A673 (cell line): ENCODE measurements at regions not wholly inside any gene's neighbourhood (a gene's known extent, or its start where the extent isn't known, plus 50 kb on each side); places are given as distances from the start of the nearest gene placed in this dataset.

ENCODE experiments used
- CTCF ChIP-seq: fragments of 300-800, 200-600 bp; sonication (generic); conservative IDR thresholded peaks from 2 replicates; pipeline ENCODE4 v1.5.1; 2017; ENCODE audit warnings: low read depth, mild to moderate bottlenecking, antibody characterized with exemption, low read length, moderate library complexity, mixed read lengths
- EZH2 ChIP-seq: fragments of 200-600 bp; sonication (generic); IDR thresholded peaks from 2 replicates; pipeline ENCODE4 v1.6.1; 2017; ENCODE audit warnings: borderline replicate concordance, low read depth, mild to moderate bottlenecking, mixed read lengths, antibody characterized with exemption, low read length; ENCODE audit not compliant: poor library complexity, severe bottlenecking

GRCh38 chr16:72657164-72657563 is 390.8 kb downstream of the ZFHX3 start:
- TF ChIP-seq EZH2 (no peak), CTCF (no peak)
